Islet of Langerhans (tissue), 1 donor: ENCODE measurements at regions not wholly inside any gene's neighbourhood (a gene's known extent, or its start where the extent isn't known, plus 50 kb on each side); places are given as distances from the start of the nearest gene placed in this dataset.
"Not testable (repeated sequence)": the region's sequence is repeated elsewhere in the genome, so short reads cannot be mapped to it uniquely, and the experiment has no call there.

ENCODE experiments used
- FAIRE-seq: peaks from one replicate; lab custom pipeline; 2011; peaks lifted over from hg19 to GRCh38; lab: Jason Lieb, UNC

DNA sequence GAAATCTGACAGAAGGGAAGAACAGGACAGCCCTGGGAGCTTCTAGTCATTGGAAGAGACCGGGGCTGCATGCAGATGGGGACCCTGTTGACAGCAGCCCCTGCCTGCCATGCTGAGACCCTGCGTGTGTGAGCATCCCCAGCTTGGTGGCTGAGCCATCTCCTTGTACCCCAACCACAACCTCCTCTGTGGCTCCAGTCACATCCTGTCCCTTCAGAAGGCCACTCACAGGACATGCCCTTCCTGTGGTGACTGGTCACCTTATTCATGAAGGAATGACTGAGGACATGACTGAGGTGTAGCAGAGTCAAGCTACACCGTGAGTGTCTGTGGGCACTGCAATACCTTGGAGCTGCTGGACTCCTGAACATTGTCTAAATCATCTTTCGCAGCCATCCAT is 141.8 kb upstream of the ERRFI1 start:
- FAIRE-seq, result no peak

DNA sequence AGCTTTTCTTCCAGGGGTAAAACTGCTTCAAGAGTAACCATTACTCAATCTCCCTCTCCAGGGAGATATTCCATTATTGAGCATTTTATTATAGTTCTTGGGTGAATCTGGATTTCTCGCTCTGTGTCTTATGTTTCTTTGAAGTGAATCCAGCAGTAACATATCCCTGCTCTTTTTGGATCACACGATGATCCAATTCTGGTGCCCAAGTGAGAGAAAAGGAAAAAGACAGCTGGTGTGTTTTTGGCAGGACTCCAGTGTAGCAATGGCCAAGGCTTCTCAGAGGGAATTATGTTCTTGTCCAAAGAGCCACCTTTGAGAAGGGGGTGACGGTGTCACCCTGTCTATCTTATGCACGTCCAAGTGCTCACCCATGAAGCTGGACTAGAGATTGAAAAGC is 140.3 kb upstream of the ERRFI1 start:
- FAIRE-seq, result no peak

DNA sequence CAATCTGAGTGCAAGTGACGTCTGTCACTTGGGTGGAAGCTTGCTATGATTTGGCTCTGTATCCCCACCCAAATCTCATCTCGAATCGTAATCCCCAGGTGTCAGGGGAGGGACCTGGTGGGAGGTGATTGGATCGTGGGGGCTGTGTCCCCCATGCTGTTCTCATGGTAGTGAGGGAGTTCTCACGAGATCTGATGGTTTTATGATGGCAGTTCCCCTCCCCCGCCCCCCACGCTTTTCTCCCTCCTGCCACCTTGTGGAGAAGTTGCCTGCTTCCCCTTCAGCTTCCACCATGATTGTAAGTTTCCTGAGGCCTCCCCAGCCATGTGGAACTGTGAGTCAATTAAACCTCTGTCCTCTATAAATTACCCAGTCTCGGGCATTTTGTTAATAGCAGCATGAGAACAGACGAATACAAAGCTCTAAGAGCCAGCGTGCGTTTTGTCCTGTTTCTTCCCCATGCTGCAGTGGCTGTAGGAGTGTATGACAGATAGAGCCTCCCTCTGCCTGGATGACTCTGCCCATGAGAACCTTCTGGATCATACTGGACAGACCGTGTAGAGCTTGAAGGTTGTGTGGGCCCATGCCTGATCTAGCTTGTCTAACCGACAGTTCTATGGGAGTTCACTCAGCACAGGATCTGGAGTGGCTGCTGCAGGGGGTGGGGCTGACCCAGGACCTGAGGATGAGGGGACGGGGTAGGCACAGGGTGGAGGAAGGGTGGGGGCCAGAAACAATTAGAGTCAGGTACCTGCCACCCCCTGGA is 139.7 kb upstream of the ERRFI1 start:
- no peak for FAIRE-seq

DNA sequence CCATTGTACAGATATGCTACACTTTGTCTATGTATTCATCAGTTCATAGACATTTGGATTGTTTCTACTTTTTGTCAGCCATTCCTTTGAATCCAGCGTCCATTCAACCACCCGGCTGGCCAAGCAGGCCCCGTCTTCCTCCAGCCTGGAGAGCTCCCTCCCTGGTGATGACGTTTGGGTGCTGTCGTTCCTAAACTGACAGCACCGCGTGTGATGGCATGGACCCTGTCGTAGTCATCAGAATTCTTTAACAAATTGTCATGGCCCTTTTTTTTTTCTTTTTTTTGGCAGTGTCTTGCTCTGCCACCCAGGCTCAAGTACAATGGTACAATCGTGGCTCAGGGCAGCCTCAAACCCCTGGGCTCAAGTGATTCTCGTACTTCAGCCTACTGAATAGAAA is 138.6 kb upstream of the ERRFI1 start:
- FAIRE-seq, result no peak

DNA sequence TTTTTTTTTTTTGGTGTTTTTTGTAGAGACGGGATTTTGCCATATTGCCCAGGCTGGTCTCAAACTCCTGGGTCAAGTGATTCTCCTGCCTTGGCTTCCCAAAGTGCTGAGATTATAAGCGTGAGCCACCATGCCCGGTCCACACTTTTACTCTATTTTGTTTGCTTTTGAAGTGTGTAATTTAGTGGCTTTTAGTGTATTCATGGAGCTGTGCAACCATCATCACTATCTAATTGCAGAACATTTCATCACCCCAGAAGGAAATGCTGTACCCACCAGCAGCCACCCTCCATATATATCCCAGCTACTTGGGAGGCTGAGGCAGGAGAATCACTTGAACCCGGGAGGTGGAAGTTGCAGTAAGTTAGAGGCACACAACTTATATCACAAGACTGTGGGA is 136.9 kb upstream of the ERRFI1 start:
- FAIRE-seq, result no peak

DNA sequence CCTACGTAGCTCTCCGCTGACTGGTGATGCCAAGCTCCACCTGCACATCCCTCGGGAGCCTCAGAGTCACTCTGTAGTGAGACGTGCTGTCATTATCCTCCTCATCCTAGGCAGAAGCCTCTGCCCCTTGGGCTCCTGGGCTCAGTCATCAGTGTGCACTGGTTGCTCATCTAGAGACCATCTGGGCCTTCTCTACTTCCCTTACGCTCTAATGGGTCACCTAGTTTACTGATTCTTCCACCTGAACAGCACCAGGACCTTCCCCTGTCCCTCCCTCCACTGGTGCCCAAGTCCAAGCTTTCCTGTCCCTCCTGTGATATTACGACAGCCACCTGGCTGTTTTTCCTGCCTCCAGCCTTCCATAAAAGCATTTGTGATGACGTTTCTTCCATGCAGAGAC is 136.1 kb upstream of the ERRFI1 start:
- FAIRE-seq, result peak; percentile 86

DNA sequence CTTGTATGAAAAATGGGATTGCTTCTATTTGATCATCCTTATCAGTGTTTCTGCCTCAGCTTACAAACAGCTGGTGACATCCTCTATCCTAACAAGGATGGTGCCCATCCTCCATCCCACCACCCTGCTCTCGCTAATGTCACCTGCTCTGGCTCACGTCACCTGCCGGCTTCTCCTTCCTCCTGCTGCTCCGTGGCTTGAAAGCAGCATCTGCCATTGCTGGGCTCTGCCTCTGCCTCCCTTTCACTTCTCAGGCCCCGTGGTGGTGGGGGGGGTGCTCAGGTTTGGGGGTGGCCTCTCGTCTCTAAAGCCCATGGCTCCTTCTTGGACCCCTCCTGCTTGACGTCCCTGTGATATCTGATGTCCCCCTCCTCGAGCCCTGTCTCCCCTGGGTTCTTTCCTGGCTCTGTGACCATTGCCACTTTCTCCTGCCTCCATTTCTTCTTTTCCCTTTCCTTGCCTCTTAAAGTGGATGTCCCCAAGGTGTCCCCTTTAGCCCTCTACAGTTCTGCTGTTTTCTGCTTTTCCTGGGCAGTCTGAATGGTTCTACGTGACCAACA is 135.5 kb upstream of the ERRFI1 start:
- peak; percentile 66 for FAIRE-seq

DNA sequence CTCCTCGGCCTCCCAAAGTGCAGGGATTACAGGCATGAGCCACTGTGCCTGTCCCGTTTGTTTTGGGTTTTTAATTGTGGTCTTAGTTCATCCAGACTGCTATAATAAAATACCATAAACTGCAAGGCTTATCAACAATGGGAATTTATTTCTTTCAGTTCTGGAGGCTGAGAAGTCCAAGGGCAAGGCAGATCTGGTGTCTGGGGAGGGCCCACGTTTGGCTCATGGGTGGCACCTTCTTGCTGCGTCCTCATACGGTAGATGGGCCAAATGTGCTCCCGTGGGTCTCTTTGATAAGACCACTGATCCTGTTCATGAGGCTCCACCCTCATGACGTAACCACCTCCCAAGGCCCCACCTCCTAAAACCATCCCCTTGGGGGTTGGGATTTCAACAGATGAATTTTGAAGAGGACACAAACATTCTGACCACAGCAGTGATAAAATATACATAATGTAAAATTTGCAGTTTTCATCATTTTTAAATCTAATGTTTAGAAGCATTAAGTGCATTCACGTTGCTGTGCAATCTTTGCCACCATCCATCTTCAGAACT is 133.4 kb upstream of the ERRFI1 start:
- FAIRE-seq, result no peak

DNA sequence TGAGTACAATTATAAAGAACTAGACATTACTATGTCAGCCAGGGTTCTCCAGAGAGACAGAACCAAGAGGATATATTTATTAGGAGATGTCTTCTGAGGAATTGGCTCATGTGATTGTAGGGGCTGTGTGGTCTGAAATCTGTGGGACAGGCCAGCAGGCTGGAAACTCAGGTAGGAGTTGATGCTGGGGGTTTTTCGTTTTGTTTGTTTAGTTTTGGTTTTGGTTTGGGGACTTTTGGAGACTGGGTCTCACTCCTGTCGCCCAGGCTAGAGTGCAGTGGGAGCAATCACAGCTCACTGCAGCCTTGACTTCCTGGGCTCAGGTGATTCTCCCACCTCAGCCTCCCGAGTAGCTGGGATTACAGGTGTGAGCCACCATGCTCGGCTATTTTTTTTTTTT is 132.9 kb upstream of the ERRFI1 start:
- no peak for FAIRE-seq

DNA sequence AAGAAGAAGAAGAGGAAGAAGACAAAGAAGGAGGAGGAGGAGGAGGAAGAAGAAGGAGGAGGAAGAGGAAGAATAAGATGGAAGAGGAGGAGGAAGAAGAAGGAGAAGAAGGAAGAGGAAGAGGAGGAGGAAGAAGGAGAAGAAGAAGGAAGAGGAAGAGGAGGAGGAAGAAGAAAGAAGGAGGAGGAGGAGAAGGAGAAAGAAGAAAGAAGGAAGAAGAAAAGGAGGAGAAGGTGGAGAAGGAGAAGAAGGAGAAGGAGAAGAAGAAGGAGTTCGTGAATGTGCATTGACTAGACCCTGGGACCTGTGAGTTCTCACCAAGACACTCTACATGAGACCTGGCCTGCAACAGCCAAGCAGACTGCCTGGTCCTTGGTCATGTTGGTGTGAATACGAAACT is 131.7 kb upstream of the ERRFI1 start:
- no peak for FAIRE-seq

DNA sequence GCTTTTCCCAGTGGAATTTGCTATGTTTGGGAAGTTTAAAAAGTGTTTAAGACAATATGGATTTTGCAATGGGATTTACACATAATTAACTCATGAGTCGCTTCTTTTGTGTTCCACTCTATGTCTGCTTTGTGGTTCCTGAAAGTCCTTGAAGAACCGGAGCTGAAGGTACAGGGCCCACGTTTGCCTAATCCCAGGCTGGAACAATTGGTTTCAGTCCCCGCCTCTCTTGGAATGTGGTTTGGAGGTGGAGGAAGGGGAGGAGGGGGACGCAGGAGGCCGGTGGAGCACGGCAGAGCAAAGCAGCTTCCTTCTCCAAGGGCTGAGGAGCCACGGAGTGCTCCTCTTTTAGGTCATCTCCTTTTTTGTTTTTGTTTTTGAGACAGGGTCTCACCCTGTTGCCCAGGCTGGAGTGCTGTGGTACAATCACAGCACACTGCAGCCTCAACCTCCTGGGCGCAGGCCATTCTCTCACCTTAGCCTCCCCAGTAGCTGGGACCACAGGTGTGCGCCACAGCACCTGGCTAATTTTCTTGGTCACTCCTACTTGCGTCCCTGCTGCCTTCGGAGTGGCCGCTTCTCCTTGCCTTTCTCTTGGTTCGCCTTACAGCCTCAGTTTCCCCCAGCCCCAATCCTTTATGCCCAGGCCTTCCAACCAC is 129.5 kb upstream of the ERRFI1 start:
- FAIRE-seq, result no peak

DNA sequence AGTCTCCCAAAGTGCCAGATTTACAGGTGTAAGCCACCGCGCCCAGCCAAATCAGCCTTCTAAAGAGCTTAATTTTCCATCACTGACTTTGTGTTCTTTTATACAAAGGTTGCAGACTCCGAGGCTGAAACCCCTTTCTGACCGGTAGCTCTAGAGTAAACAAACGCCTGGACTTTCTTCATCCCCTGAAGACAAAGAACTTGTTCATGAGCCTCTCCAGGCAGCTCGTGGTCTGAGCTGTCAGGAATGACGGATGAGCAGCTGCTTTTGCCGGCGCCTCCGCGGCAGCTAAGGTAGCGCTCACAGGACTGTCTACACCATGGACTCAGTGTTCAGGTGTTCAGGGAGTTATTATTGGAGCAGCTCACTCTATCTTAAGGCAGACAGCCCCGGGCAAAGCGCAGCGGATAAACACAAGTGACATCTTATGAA is 128.5 kb upstream of the ERRFI1 start:
- no peak for FAIRE-seq

DNA sequence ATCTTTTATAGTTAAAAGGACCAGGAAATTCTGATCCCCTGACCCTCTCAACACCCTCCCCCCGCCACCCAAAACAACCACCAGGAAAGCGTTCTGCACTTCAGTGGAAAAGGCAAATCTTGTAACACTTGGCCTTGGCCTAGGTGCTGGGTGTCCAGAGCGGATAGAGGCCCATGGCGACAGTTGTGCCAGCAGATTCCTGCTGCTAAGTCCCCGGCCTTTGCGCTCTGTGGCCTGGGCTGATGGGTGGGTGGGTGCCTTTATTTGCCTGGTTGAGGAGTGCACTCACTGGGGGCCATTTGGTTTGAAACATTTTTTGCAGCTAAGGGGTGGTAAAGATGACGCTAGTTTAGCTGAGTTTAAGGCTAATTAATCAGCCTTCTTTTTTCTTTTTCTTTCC is 127.9 kb upstream of the ERRFI1 start:
- FAIRE-seq, result no peak

DNA sequence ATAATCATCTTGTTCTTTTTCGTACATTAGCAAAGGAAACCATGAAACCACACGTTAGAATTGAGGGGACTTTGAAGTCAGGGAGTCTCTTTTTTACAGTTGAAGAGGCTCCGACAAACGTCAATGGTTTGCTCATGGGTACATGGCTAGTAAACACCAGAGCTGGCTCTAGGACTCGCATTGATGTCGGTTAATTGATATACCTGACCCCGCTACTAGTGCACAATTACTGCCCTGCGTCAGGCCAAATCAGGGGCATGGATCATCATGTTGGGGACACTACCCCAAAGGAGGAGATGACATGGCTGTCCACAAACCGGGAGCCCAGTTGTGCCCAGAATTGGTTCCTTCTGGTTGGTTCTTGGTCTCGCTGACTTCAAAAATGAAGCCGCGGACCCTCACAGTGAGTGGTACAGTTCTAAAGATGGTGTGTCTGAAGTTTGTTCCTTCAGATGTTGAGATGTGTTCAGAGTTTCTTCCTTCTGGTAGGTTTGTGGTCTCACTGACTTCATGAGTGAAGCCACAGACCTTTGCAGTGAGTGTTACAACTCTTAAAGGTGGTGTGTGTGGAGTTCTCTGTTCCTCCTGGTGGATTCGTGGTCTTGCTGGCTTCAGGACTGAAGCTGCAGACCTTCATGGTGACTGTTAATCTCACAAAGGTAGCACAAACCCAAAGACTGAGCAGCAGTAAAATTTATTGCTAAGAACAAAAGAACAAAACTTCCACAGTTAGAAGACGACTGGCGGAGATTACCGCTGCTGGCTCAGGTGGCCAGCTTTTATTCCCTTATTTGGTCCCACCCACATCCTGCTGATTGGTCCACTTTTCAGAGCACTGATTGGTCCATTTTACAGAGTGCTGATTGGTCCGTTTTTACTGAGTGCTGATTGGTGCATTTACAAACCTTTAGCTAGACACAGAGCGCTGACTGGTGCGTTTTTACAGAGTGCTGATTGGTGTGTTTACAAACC is 126.9 kb upstream of the ERRFI1 start:
- no peak for FAIRE-seq

DNA sequence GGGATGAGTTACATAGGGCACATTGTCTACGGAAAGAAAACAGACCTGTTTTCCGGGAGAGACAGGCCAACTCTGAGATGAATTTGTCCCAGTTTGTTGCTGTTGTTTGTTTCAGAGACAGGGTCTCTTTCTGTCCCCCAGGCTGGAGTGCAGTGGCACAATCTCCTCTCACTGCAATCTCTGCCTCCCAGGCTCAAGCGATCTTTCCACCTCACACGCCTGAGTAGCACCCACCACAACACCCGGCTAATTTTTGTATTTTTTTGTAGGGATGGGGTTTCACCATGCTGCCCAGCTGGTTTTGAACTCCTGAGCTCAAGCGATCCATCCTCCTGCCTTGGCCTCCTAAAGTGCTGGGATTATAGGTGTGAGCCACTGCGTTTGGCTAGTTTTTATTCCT is 125.5 kb upstream of the ERRFI1 start:
- no peak for FAIRE-seq

DNA sequence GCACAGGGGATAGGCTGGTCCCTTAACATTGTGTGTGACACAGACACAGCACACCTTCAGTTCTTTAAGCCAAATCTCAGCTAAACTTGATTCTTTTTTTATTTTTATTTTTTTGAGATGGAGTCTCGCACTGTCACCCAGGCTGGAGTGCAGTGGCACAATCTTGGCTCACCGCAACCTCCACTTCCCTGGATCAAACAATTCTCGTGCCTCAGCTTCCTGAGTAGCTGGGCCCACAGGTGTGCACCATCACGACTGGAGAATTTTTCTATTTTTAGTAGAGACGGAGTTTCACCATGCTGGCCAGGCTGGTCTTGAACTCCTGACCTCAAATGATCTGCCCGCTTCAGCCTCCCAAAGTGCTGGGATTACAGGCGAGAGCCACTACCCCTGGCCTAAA is 123.6 kb upstream of the ERRFI1 start:
- not testable (repeated sequence) for FAIRE-seq

DNA sequence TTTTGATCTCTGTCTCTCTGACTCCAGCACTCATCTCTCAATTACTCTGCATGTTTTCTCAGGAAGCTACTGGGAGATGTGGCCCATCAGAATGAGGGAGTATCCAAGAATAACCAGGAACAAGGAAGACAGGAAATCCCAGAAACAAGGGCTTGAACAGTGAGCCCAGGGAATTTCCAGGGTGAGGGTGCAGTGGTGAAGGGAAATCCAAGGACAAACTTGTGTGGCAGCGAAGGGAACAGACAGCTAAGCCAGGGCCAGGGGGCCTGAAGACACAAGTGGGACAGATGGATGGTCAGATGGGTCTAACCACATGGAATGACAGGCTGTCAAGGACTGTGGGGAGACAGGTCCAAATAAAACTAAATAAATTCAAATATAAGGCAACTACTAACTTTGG is 121.8 kb upstream of the ERRFI1 start:
- no peak for FAIRE-seq

DNA sequence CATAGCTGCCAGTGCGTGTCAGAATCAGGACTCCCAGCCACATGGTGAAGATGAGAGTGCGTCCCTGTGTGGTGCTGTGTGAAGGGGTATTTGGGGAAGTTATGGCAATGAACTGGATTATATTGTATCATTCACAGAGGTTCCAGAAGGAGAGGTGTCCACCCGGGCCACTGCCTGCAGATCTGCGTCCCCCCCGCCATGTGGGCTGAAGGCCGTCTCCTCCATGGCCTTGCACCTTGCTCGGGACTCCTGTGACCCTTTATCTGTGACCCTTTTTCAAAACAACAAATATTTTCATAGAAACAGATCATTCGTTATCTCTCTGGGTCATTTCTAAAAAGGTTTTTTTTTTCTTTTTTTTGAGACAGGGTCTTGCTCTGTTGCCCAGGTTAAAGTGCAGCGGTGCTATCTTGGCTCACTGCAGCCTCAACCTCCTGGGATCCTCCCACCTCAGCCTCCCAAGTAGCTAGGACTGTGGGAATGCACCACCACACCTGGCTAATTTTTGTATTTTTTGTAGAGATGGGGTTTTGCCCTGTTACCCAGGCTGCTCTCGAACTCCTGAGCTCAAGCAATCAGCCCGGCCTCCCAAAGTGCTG is 120.2 kb upstream of the ERRFI1 start:
- FAIRE-seq, result no peak

DNA sequence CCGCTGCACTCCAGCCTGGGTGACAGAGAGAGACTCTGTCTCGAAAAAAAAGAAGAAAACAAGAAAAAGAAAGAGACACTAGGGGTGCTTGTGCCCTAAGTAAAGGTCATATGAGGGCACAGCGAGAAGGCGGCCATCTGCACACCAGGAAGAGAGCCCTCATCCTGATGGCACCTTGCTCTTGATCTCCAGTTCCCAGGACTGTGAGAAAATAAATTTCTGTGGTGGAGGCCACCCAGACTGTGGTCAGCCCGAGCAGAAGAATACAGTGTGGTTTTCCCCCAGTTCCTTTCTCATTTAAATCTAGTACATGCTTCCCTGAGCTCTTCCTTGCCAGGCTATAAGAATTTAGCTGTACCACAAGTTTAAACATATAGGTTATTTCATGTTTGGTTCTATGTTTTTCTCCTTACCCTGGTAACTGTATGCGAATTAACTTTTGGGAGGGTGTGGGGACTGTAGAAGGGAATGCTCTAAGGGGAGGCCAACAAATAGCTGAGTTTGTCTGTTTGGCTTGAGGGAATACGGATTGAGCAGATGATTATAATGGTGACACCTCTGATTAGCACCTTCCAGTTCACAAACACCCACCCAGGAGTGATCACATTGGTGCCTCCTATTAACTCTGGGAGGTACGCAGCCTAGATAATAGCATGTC is 119.6 kb upstream of the ERRFI1 start:
- FAIRE-seq, result no peak

DNA sequence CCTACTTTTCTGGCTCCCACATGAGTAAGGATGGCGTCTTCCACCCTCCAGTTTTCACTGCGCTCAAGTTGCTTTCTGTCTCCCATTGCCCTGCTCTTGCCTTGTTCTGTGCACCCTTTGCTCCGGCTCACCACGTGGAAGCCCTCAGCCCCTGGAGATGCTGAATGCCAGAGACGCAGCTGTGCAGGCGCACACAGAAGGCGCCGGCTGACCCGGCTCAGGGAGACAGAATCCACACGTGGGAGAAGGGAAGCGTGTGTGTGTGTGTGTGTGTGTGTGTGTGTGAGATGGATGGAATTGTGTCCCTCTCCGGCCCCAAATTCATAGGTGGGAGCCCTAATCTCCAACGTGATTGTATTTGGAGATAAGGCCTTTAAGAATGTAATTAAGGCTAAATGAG is 118.2 kb upstream of the ERRFI1 start:
- FAIRE-seq, result no peak

DNA sequence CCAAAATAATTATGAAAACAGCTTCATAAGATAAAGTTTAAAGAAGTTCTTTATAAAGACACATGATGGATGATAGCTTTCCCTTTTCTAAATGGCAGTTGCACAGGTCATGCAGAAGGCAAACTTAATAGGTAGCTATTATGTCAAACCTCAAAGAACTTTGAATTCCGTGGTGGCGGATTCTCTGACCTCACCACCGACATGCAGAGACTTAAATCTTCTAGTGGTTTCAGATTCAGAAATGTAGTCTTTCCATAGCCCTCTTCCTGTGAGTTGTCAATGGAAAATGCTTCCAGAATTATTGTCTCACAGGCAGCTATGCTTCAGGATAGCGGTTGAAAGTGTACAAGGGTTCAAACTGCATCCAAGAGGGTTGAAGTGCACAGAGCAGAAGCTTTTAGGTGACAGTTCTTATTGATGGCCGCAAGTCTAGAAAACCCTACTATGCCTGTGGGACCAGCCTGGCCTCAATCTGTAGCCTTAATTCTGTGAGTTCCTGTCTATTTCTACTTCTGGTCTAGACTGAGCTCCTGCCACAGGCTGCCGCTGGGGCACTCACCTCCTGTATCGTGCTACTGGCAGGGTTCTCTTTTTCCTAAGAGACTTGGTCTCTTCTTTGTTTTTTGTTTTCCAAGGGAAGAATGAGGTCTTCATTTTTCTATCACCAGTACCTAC is 117.0 kb upstream of the ERRFI1 start:
- FAIRE-seq, result no peak
